AG04450 (cell line): ENCODE measurements at regions not wholly inside any gene's neighbourhood (a gene's known extent, or its start where the extent isn't known, plus 50 kb on each side); places are given as distances from the start of the nearest gene placed in this dataset.

Experiments used
- CTCF ChIA-PET: fragments of 300-600, 350-600 bp; formaldehyde crosslinking; extraction: SDS; loops from one replicate; lab custom pipeline; 2022; ENCODE audit warnings: antibody characterized with exemption, inconsistent platforms; lab: Charles Lee
- POLR2A ChIA-PET: fragments of 350-600 bp; formaldehyde crosslinking; extraction: SDS; loops from one replicate; lab custom pipeline; 2021; ENCODE audit warnings: antibody characterized with exemption, inconsistent platforms; lab: Yijun Ruan, JAX
- DNase-seq: peaks from one replicate; pipeline ENCODE4 v3.0.0-alpha.2; 2011; ENCODE audit warnings: low read depth, low spot score
- H3K27ac ChIP-seq: one replicate; pipeline ENCODE4 v1.5.1; 2012; ENCODE audit warnings: low read depth, low read length, control low read depth
- H3K27me3 ChIP-seq: one replicate; pipeline ENCODE4 v1.6.0; 2012; ENCODE audit warnings: low read length; ENCODE audit not compliant: control insufficient read depth, insufficient read depth
- H3K4me3 ChIP-seq: 2 replicates; pipeline ENCODE4 v1.5.1; 2011; ENCODE audit warnings: mild to moderate bottlenecking, low read depth, low read length, control low read depth
- H3K9me3 ChIP-seq: 2 replicates; pipeline ENCODE4 v1.5.1; 2012; ENCODE audit warnings: low read length; ENCODE audit not compliant: control insufficient read depth, insufficient read depth
- CTCF ChIP-seq: IDR thresholded peaks from 2 replicates; pipeline ENCODE4 v1.5.1; 2011; ENCODE audit warnings: low read depth, low read length, control low read depth, inconsistent platforms

GRCh38 chr5:156015137-156015536 is 311.8 kb upstream of the SGCD start:
- TF ChIP-seq CTCF, result no peak
- H3K4me3 ChIP-seq, result no peak overlapping the region
- H3K27me3 ChIP-seq, result no peaks in the 10 kb centered on the region
- DNase-seq, result no peak
- ChIA-PET POLR2A (no interaction called here), CTCF (no interaction called here)
- no peaks in the 10 kb centered on the region for H3K9me3 ChIP-seq
- H3K27ac ChIP-seq, result no peak overlapping the region

- no peak overlapping the region for H3K4me3 ChIP-seq
- POLR2A ChIA-PET, result no interaction called here
- H3K27ac ChIP-seq, result no peak overlapping the region
- no peaks in the 10 kb centered on the region for H3K27me3 ChIP-seq
- TF ChIP-seq CTCF, result no peak
- H3K9me3 ChIP-seq, result no peaks in the 10 kb centered on the region
- no peak for DNase-seq
- CTCF ChIA-PET, result no interaction called here
These were observed 307.8 kb upstream of the SGCD start for GRCh38 chr5:156019130-156019529.

GRCh38 chr5:156019571-156020180 is 307.3 kb upstream of the SGCD start:
- CTCF ChIA-PET, result no interaction called here
- POLR2A ChIA-PET, result no interaction called here

GRCh38 chr5:156020647-156021046 is 306.3 kb upstream of the SGCD start:
- no peak overlapping the region for H3K4me3 ChIP-seq
- no peak overlapping the region for H3K27ac ChIP-seq
- TF ChIP-seq CTCF, result no peak
- POLR2A ChIA-PET, result no interaction called here
- no peaks in the 10 kb centered on the region for H3K27me3 ChIP-seq
- no peak for DNase-seq
- no peaks in the 10 kb centered on the region for H3K9me3 ChIP-seq
- CTCF ChIA-PET, result no interaction called here

More at GRCh38 chr5:156019571-156020180, 307.3 kb upstream of the SGCD start:
- H3K27ac ChIP-seq, result no peak overlapping the region
- H3K9me3 ChIP-seq, result no peaks in the 10 kb centered on the region
- no peak for DNase-seq
- TF ChIP-seq CTCF, result no peak
- H3K27me3 ChIP-seq, result no peaks in the 10 kb centered on the region
- H3K4me3 ChIP-seq, result no peak overlapping the region

GRCh38 chr5:156021866-156022265 is 305.1 kb upstream of the SGCD start:
- TF ChIP-seq CTCF, result no peak
- Histone ChIP-seq H3K27ac (no peak overlapping the region), H3K27me3 (no peaks in the 10 kb centered on the region), H3K4me3 (no peak overlapping the region), H3K9me3 (no peaks in the 10 kb centered on the region)
- ChIA-PET POLR2A (no interaction called here), CTCF (interaction anchor here (1.7 kb wide), 1 partner anchor 10 kb away, joined by 3 read pairs; no protein-coding TSS in a partner anchor)
- DNase-seq, result no peak
